SK-N-SH treated with all-trans-retinoic acid at 6 μM for 48 hours (cell line): ENCODE measurements at regions not wholly inside any gene's neighbourhood (a gene's known extent, or its start where the extent isn't known, plus 50 kb on each side); places are given as distances from the start of the nearest gene placed in this dataset.

ENCODE experiments used
- ATAC-seq: fragments of 200-7000 bp; cut with Tn5 transposase; 3 replicates; pipeline ENCODE4 v1.9.1; 2020; ENCODE audit warnings: mild to moderate bottlenecking, moderate library complexity
- ARNTL ChIP-seq: fragments of 450-650 bp; formaldehyde crosslinking; IDR thresholded peaks from 2 replicates; pipeline ENCODE4 v1.5.0; 2020; ENCODE audit warnings: low read depth, mild to moderate bottlenecking, moderate library complexity, borderline replicate concordance
- BACH2 ChIP-seq: fragments of 250-450 bp; sonication (Bioruptor Pico); IDR thresholded peaks from 2 replicates; pipeline ENCODE4 v1.9.0; 2021; ENCODE audit warnings: mild to moderate bottlenecking, borderline replicate concordance
- CSDC2 ChIP-seq: fragments of 250-450 bp; sonication (Bioruptor Pico); IDR thresholded peaks from 2 replicates; pipeline ENCODE4 v1.5.0; 2020; ENCODE audit warnings: mild to moderate bottlenecking, moderate library complexity
- CSRNP3 ChIP-seq: fragments of 250-450 bp; sonication (Bioruptor Pico); IDR thresholded peaks from 2 replicates; pipeline ENCODE4 v1.5.1; 2021; ENCODE audit warnings: mild to moderate bottlenecking, moderate library complexity
- ESRRG ChIP-seq: fragments of 250-450 bp; sonication (Bioruptor Pico); IDR thresholded peaks from 2 replicates; pipeline ENCODE4 v1.6.1; 2021; ENCODE audit warnings: mild to moderate bottlenecking
- GLIS3 ChIP-seq: fragments of 250-450 bp; sonication (Bioruptor Pico); IDR thresholded peaks from 2 replicates; pipeline ENCODE4 v1.5.0; 2020; ENCODE audit warnings: mild to moderate bottlenecking, moderate library complexity
- ISL1 ChIP-seq: fragments of 250-450 bp; sonication (Bioruptor Pico); IDR thresholded peaks from 2 replicates; pipeline ENCODE4 v2.1.2; 2022; ENCODE audit warnings: mild to moderate bottlenecking, moderate library complexity
- PATZ1 ChIP-seq: fragments of 250-450 bp; sonication (Bioruptor Pico); IDR thresholded peaks from 2 replicates; pipeline ENCODE4 v1.8.0; 2020; ENCODE audit warnings: mild to moderate bottlenecking, moderate library complexity, borderline replicate concordance
- RARB ChIP-seq: fragments of 250-450 bp; sonication (Bioruptor Pico); IDR thresholded peaks from 2 replicates; pipeline ENCODE4 v1.8.0; 2021; ENCODE audit warnings: mild to moderate bottlenecking, moderate library complexity
- SNAI2 ChIP-seq: fragments of 250-450 bp; sonication (Bioruptor Pico); IDR thresholded peaks from 2 replicates; pipeline ENCODE4 v1.5.0; 2020; ENCODE audit warnings: mild to moderate bottlenecking, moderate library complexity
- TCF4 ChIP-seq: fragments of 250-450 bp; sonication (Bioruptor Pico); IDR thresholded peaks from 2 replicates; pipeline ENCODE4 v1.8.0; 2021; ENCODE audit warnings: mild to moderate bottlenecking, moderate library complexity, borderline replicate concordance
- TOX ChIP-seq: fragments of 250-450 bp; sonication (Bioruptor Pico); IDR thresholded peaks from 2 replicates; pipeline ENCODE4 v1.8.0; 2021; ENCODE audit warnings: mild to moderate bottlenecking, moderate library complexity, borderline replicate concordance
- ZFP3 ChIP-seq: fragments of 250-450 bp; sonication (Bioruptor Pico); IDR thresholded peaks from 2 replicates; pipeline ENCODE4 v1.5.0; 2020; ENCODE audit warnings: mild to moderate bottlenecking, moderate library complexity
- ZFP30 ChIP-seq: fragments of 450-650 bp; formaldehyde crosslinking; IDR thresholded peaks from 2 replicates; pipeline ENCODE4 v1.5.0; 2022; ENCODE audit warnings: mild to moderate bottlenecking, moderate library complexity
- ZNF565 ChIP-seq: fragments of 450-650 bp; formaldehyde crosslinking; conservative IDR thresholded peaks from 2 replicates; pipeline ENCODE4 v1.5.0; 2020; ENCODE audit warnings: low read depth, mild to moderate bottlenecking, moderate library complexity
- ZNF70 ChIP-seq: fragments of 450-650 bp; formaldehyde crosslinking; IDR thresholded peaks from 2 replicates; pipeline ENCODE4 v1.5.0; 2020; ENCODE audit warnings: mild to moderate bottlenecking, moderate library complexity
- ZNF8 ChIP-seq: fragments of 450-650 bp; formaldehyde crosslinking; IDR thresholded peaks from 2 replicates; pipeline ENCODE4 v1.5.0; 2020; ENCODE audit warnings: mild to moderate bottlenecking, moderate library complexity
- TF ChIP-seq, protein P1 (sequence below): fragments of 250-450 bp; sonication (Bioruptor Pico); IDR thresholded peaks from 2 replicates; pipeline ENCODE4 v1.5.0; 2020; ENCODE audit warnings: mild to moderate bottlenecking, moderate library complexity
- TF ChIP-seq, protein P2 (sequence below): fragments of 250-450 bp; sonication (Bioruptor Pico); IDR thresholded peaks from 2 replicates; pipeline ENCODE4 v1.8.0; 2021; ENCODE audit warnings: low read depth, mild to moderate bottlenecking, moderate library complexity, borderline replicate concordance

DNA sequence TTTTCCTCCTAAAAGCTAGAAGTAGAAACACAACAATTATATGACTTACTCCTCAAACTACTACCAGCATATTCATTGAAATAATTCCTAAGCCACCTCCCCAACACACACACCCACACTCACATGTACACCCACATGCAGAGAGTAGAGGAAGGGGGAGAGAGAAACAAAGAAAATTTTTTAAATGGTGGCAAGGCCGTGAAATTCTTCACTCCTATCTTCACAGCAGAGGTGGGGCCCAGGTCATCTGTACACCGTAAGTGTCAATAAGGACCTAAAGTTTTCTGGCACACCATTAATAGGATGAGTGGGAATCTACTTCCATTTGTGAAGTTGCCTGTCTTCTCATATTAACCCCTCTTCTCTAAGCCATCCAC is 73.9 kb upstream of the EGLN3 start (continued):
- TF ChIP-seq PATZ1 (CRISPR knock-in tag) (no peak), SNAI2 (no peak), TCF4 (CRISPR knock-in tag) (no peak), ISL1 (CRISPR knock-in tag) (no peak), ZNF8 (CRISPR knock-in tag) (no peak), ZNF70 (no peak), RARB (CRISPR knock-in tag) (no peak), CSDC2 (no peak)

GRCh38 chr14:34023824-34024767 is 73.2 kb upstream of the EGLN3 start:
- TF ChIP-seq ZNF8 (CRISPR knock-in tag) = no peak
- no peak for TF ChIP-seq TOX (CRISPR knock-in tag)
- no peak for ATAC-seq

GRCh38 chr14:34021096-34021495 is 70.2 kb upstream of the EGLN3 start:
- TF ChIP-seq, protein P1, sequence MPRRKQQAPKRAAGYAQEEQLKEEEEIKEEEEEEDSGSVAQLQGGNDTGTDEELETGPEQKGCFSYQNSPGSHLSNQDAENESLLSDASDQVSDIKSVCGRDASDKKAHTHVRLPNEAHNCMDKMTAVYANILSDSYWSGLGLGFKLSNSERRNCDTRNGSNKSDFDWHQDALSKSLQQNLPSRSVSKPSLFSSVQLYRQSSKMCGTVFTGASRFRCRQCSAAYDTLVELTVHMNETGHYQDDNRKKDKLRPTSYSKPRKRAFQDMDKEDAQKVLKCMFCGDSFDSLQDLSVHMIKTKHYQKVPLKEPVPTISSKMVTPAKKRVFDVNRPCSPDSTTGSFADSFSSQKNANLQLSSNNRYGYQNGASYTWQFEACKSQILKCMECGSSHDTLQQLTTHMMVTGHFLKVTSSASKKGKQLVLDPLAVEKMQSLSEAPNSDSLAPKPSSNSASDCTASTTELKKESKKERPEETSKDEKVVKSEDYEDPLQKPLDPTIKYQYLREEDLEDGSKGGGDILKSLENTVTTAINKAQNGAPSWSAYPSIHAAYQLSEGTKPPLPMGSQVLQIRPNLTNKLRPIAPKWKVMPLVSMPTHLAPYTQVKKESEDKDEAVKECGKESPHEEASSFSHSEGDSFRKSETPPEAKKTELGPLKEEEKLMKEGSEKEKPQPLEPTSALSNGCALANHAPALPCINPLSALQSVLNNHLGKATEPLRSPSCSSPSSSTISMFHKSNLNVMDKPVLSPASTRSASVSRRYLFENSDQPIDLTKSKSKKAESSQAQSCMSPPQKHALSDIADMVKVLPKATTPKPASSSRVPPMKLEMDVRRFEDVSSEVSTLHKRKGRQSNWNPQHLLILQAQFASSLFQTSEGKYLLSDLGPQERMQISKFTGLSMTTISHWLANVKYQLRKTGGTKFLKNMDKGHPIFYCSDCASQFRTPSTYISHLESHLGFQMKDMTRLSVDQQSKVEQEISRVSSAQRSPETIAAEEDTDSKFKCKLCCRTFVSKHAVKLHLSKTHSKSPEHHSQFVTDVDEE = no peak
- TF ChIP-seq ESRRG (CRISPR knock-in tag) (no peak), BACH2 (CRISPR knock-in tag) (no peak), RARB (CRISPR knock-in tag) (no peak), ZFP30 (CRISPR knock-in tag) (no peak), GLIS3 (CRISPR knock-in tag) (no peak), ZFP3 (CRISPR knock-in tag) (no peak), ZNF70 (no peak), TCF4 (CRISPR knock-in tag) (no peak), TOX (CRISPR knock-in tag) (no peak), ZNF565 (CRISPR knock-in tag) (no peak), CSRNP3 (no peak)
- TF ChIP-seq, protein P2, sequence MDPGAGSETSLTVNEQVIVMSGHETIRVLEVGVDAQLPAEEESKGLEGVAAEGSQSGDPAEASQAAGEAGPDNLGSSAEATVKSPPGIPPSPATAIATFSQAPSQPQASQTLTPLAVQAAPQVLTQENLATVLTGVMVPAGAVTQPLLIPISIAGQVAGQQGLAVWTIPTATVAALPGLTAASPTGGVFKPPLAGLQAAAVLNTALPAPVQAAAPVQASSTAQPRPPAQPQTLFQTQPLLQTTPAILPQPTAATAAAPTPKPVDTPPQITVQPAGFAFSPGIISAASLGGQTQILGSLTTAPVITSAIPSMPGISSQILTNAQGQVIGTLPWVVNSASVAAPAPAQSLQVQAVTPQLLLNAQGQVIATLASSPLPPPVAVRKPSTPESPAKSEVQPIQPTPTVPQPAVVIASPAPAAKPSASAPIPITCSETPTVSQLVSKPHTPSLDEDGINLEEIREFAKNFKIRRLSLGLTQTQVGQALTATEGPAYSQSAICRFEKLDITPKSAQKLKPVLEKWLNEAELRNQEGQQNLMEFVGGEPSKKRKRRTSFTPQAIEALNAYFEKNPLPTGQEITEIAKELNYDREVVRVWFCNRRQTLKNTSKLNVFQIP (CRISPR knock-in tag) = no peak
- ATAC-seq = no peak

DNA sequence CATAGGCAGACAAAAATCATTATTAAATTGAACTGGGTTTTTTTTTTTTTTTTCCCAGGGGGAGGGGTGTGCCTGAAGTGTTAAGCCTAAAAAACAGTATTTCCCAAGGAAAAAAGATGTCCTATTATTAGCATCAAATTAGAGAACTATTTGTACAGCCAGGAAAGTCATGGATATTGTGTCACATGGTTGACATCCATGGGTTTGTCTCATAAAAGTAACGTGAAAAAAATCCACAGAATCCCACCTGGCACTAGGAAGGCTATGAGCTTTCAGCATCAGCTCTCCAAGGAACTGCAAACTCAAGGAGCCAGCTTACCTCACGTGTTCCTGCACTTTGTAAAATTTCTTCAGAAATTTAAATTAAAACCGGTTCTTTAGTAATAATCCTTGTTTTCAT is 69.1 kb upstream of the EGLN3 start:
- ATAC-seq = no peak
- TF ChIP-seq ZFP3 (CRISPR knock-in tag) = no peak
- no peak for TF ChIP-seq ISL1 (CRISPR knock-in tag)
- no peak for TF ChIP-seq CSRNP3
- TF ChIP-seq GLIS3 (CRISPR knock-in tag) = no peak
- TF ChIP-seq ESRRG (CRISPR knock-in tag) = no peak
- TF ChIP-seq, protein P1 = no peak
- no peak for TF ChIP-seq RARB (CRISPR knock-in tag)
- TF ChIP-seq ZNF8 (CRISPR knock-in tag) = no peak
- TF ChIP-seq, protein P2 (CRISPR knock-in tag) = no peak
- TF ChIP-seq SNAI2 = no peak
- no peak for TF ChIP-seq ZFP30 (CRISPR knock-in tag)
- TF ChIP-seq ARNTL = no peak
- no peak for TF ChIP-seq TCF4 (CRISPR knock-in tag)
- TF ChIP-seq ZNF565 (CRISPR knock-in tag) = no peak
